ENCODE measurements at regions not wholly inside any gene's neighbourhood (a gene's known extent, or its start where the extent isn't known, plus 50 kb on each side); places are given as distances from the start of the nearest gene placed in this dataset.

GRCh38 chr13:111551204-111551820 is 230.9 kb downstream of the TEX29 start:
- no peak overlapping the region for H3K27ac Mint-ChIP-seq
- Histone ChIP-seq H3K79me2 (replicated peaks; ENCODE audit: insufficient read depth) (no peaks in the 10 kb centered on the region), H3K4me2 (no peak overlapping the region), H3K9me2 (ENCODE audit: insufficient read depth) (0 out of 2 replicates have a peak, but pooled peaks cover 5% of the 10 kb centered on the region), H3K4me3 (no peak overlapping the region), H3K27me3 (ENCODE audit: insufficient read depth) (no peaks in the 10 kb centered on the region), H4K20me1 (replicated peaks; ENCODE audit: insufficient read depth) (no peaks in the 10 kb centered on the region), H3K27ac (ENCODE audit: low read depth) (no peak overlapping the region), H3K4me1 (ENCODE audit: insufficient read depth) (no peaks in the 10 kb centered on the region), H3F3A (replicated peaks; ENCODE audit: low read depth) (no peaks in the 10 kb centered on the region), H3K36me3 (ENCODE audit: insufficient read depth) (no peaks in the 10 kb centered on the region), H2AFZ (no peak overlapping the region)
- ATAC-seq (no peak), DNase-seq (ENCODE audit: low spot score) (no peak)
- no peaks in the 10 kb centered on the region for H3K36me3 Mint-ChIP-seq (ENCODE audit: low read depth)
- TF ChIP-seq ETS1 (IDR thresholded peaks at IDR 0.05), result no peak
- no peak for TF ChIP-seq CREB1 (CRISPR knock-in tag; IDR thresholded peaks at IDR 0.05; ENCODE audit: low read depth)
- no peak for TF ChIP-seq REST (IDR thresholded peaks at IDR 0.05; ENCODE audit: unreplicated experiment)
- no peak for TF ChIP-seq NANOG (IDR thresholded peaks at IDR 0.05; ENCODE audit: borderline replicate concordance)
- no peak for TF ChIP-seq EZH2phosphoT487 (IDR thresholded peaks at IDR 0.05; ENCODE audit: unreplicated experiment)
- TF ChIP-seq POLR2AphosphoS5 (IDR thresholded peaks at IDR 0.05; ENCODE audit: low read depth), result no peak
- TF ChIP-seq EZH2 (IDR thresholded peaks at IDR 0.05; ENCODE audit: low read depth, unreplicated experiment), result no peak
- no peak for TF ChIP-seq ZNF331 (CRISPR knock-in tag; IDR thresholded peaks at IDR 0.05; ENCODE audit: low read depth)
- TF ChIP-seq STAT1 (IDR thresholded peaks at IDR 0.05; ENCODE audit: unreplicated experiment), result no peak
- no peak for TF ChIP-seq CTCF (conservative IDR thresholded peaks at IDR 0.05; ENCODE audit: low read depth in 2 of 2)
- TF ChIP-seq JUNB (IDR thresholded peaks at IDR 0.05; ENCODE audit: unreplicated experiment), result no peak
- TF ChIP-seq ZNF462 (CRISPR knock-in tag; IDR thresholded peaks at IDR 0.05), result no peak
- TF ChIP-seq ZNF114 (CRISPR knock-in tag; IDR thresholded peaks at IDR 0.05), result no peak
- peaks cover 11% of the 10 kb centered on the region for H3K27me3 Mint-ChIP-seq (ENCODE audit: insufficient read depth, low read depth, poor library complexity)
- H3K9me3 Mint-ChIP-seq, result no peaks in the 10 kb centered on the region
- peaks cover 3% of the 10 kb centered on the region; the same call in 2 of the 3 replicates for H3K4me1 Mint-ChIP-seq
- H3K4me3 Mint-ChIP-seq, result no peak overlapping the region

Data from GM23338 (cell line).